ENCODE measurements at regions not wholly inside any gene's neighbourhood (a gene's known extent, or its start where the extent isn't known, plus 50 kb on each side); places are given as distances from the start of the nearest gene placed in this dataset.
"Not testable (repeated sequence)": the region's sequence is repeated elsewhere in the genome, so short reads cannot be mapped to it uniquely, and the experiment has no call there.

DNA sequence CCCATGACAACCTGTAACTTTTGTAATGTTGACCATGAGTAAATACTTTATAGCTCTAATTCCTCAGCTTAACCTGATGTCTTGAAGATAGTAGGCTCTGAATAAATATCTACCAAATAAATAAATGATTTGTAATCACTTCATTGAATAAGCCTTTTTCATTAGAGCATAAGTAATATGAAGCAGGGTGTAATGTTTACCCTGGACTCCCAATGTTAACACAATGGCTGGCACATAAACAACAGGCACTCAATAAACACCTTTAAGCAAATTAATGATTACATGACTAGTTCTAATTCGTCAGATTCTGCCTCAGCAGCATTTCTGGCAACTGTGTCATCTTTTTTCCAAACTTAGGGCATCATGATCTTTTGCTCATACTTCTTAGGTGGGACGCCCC, 396.3 kb downstream of the LIG4 start:
- no peak for DNase-seq (ENCODE audit: low read depth)

GRCh38 chr13:107817647-107818287, 397.6 kb downstream of the LIG4 start:
- DNase-seq (ENCODE audit: low read depth), result no peak

GRCh38 chr13:107812014-107812412, 403.3 kb downstream of the LIG4 start:
- no peak for DNase-seq (ENCODE audit: low read depth)

GRCh38 chr13:107811233-107812013, 403.9 kb downstream of the LIG4 start:
- no peak for DNase-seq (ENCODE audit: low read depth)

DNA sequence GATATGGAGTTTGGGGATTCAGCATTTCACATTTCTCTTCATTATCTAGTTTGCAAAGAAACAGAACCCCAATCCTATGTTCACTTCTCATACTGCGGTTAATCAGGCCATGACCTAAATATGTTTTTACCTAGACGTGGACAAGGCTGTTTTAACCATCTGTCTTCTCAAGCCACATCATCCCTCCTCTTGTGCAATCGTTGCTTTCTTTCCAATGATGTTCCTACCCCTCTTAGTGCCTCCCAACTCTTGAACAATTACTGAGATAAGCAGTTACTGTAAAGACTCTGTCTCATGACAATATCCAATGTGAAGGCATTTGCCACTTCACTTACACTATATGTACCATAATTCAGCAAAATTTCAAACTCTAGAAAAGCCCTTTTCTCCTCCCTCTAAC, 406.2 kb downstream of the LIG4 start:
- no peak for DNase-seq (ENCODE audit: low read depth)

- DNase-seq (ENCODE audit: low read depth), result no peak
Measured at GRCh38 chr13:107808389-107808788, 406.9 kb downstream of the LIG4 start.

GRCh38 chr13:107807306-107808073, 407.8 kb downstream of the LIG4 start:
- no peak for DNase-seq (ENCODE audit: low read depth)

- DNase-seq (ENCODE audit: low read depth), result no peak
Measured at GRCh38 chr13:107806726-107807125, 408.6 kb downstream of the LIG4 start.

DNA sequence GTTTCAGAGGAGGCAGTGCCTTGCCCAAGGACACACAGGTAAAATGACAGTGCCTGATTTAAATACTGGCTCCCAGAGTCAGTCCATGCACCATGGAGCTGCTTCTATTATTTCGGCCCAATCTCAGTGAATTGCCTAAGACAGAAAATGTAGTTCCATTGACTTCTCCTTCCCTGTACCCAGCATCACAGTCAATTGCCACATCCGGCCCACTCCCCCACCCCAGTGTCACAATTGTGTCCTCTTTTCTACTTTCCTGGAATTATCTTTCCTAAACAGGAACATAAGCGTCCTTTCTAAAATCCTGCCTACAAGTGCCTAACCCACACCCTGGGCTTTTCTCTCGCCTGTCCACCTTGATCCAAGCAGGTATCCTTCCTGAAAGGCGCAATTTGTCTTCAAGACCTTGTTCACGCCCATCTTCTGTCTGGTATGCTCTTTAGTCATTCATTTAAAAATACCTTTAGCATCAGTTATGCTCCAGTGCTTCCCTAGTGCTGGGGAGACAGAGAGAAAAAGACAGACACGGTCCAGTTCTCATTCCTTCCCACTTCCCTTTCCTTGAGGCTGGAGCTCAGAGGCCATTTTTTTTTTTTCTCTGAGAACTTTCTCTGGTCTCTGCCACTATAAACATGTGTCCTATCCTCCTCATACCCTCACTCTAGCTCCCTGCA, 411.4 kb downstream of the LIG4 start:
- no peak for DNase-seq (ENCODE audit: low read depth)

GRCh38 chr13:107801621-107802020, 413.7 kb downstream of the LIG4 start:
- DNase-seq (ENCODE audit: low read depth), result no peak

DNA sequence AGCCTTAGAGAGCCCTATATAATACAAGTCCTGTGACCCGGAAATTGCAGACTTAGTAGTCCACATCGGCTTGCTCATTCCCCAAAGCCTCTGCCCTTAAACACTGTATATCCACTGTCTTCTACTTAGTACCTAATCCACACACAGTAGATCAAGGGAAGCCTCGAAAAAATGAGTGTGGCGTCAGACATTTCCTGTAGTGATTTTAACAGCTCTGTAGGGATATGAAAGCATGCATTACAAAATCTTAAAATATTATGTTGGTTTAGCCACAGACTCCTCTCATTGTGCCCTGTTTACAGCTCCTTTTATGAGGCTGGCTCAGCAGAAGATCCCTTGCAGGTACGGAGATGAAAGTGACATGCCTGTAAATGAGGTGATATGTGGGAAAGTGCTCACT, 416.3 kb downstream of the LIG4 start:
- no peak for DNase-seq (ENCODE audit: low read depth)

DNA sequence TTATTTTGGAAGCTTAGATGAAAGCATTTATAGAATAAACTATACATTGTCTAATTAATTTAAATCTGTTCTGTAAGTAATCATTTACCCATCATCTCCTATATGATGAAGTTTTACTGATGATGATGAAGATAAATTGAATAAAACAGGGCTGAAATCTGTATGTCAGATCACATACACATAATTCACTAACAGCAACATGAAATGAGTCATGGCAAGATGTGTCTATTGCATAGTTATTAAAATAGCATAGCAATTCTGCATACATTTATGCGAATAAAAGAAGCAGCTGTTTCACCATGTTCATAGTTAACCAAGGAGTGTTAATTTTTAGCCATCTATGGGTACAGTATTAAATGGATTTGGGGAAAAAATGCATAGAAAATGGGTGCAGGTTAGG, 424.9 kb downstream of the LIG4 start:
- no peak for DNase-seq (ENCODE audit: low read depth)

DNA sequence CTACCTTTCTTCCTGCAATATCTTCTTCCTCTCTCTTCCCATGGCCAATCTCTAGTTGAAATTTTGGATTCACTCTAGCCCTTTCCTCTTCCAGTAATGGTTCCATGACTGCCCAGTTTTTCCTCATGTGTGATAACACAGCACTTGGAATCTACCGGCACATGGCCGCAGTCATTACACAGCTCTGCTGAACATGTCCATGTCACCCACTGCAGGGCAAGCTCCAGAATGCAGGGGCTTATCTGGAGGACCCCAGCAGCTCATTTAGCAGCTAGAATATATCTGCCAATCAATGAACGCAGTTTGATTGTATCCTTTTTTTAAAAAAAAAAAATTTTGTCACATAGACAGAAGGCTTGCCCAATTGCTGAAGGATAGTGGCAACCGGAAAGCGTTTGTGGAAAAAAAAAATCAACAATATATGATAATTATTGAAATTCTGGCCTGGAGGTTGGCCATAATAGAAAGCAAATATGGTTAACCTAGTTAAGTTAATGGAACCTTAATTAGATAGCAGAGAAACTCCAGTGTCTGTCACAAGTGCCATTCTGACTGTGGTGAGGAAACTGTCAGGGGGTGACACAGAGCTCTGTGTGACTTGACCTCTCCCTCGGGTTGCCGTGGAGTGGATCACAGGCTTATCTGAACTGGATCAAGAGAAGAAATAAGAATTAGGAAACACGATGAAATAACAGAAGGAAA, 426.7 kb downstream of the LIG4 start:
- DNase-seq (ENCODE audit: low read depth), result no peak

DNA sequence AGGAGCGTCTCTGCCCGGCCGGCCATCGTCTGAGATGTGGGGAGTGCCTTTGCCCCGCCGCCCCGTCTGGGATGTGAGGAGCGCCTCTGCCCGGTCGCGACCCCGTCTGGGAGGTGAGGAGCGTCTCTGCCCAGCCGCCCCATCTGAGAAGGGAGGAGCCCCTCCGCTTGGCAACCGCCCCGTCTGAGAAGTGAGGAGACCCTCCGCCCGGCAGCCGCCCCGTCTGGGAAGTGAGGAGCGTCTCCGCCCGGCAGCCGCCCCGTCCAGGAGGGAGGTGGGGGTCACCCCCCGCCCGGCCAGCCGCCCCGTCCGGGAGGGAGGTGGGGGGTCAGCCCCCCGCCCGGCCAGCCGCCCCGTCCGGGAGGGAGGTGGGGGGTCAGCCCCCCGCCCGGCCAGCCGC, 432.7 kb downstream of the LIG4 start:
- DNase-seq (ENCODE audit: low read depth), result not testable (repeated sequence)

DNA sequence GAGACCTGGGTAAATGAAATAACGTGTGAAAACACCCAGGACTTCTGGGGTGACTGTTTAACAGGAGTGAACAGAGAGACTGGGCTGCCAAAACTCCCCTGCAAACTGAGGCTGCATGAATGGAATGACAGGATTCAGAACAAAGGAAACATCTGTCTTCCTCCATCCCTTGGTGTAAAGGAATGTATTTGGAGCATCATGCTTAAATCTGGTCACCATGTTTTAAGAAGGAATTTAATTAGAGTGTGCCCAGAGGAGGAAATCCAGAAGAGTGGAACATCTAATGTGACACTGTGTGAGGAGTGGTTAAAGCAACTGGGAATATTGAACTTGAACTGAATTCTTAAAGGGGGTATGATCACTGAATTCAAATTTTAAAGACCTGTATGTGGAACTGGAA, 437.2 kb downstream of the LIG4 start:
- DNase-seq (ENCODE audit: low read depth), result no peak

- no peak for DNase-seq (ENCODE audit: low read depth)
Measured at GRCh38 chr13:107770541-107770940, 444.8 kb downstream of the LIG4 start.

DNA sequence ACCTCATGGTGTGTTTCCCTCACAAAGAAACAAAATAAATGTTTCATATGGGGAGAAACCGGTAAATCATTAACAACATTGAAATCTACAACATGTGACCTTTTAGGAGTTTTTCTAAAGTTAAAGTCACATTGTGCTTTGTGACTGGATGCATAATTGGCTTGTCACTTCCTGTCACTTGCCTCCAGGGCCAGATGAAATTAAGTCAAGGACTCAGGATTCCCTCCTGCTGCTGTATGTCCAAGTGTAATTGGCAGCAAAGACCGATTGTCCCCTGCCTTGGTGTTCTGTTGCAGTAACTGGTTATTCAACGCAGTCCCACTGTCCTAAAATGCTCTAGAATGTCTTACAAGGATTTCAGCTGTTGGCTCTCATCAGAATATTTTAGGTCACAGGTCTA, 448.2 kb downstream of the LIG4 start:
- DNase-seq (ENCODE audit: low read depth), result no peak

GRCh38 chr13:107765724-107766401, 449.5 kb downstream of the LIG4 start:
- no peak for DNase-seq (ENCODE audit: low read depth)

DNA sequence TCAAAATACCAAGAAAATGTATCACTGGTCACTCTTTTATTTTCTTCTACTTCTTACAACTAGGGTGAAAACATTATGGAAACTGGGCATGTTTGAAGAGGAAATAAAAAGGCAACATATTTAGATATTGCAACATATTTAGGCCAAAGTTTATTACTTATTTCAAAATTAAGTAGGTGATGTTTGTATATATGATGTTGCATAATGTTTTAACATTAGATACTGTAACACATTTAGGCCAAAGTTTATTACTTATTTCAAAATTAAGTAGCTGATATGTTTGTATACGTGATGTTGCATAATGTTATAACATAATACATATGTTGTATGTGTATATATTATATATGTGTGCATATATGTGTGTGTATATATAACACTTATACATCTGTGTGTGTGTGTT, 451.3 kb downstream of the LIG4 start:
- DNase-seq (ENCODE audit: low read depth), result no peak

DNA sequence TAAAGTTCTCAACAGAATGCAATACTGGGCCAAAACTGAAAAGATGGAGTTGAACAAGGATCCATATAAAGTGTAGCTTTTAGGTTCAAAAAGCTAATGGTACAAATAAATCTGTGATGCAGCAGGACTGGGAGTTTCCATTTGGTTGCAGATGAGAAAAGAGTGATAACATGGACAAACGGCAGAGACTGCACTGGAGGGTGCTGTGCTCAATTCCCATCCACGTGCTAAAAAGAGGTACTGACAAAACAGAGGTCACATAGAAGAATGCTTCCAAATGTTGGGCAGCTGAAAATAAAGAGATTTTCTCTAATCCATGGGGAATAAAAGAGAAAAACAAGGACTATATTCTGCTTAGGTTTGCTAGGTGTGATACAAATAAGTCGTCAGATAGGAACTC, 461.6 kb downstream of the LIG4 start:
- no peak for DNase-seq (ENCODE audit: low read depth)

DNA sequence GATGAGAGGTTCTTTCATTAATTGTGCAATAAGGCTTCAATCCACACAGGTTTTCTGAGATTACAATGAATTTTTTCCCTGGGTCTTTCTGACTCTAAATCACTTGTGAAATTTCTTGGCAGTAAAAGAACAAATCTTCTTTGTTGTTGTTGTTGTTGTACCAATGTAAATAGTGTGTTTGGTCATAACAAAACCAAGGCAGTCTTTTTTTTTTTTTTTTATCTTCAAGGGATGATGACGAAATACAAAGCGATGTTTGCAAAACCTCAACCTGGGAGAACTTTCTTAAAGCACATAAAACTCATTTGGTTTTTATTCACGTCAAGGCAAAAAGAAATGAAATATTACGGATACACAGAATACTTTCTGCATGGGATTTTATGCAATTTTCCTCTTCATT, 462.0 kb downstream of the LIG4 start:
- DNase-seq (ENCODE audit: low read depth), result no peak

Data from activated T-helper 9 cell treated with anti-CD3 and anti-CD28 coated beads, Interleukin-2, amount 50 U/mL, for 16 hours (primary cell).